H1 (cell line): ENCODE measurements at regions not wholly inside any gene's neighbourhood (a gene's known extent, or its start where the extent isn't known, plus 50 kb on each side); places are given as distances from the start of the nearest gene placed in this dataset.

Experiments
- CTCF ChIA-PET: fragments of 300-600 bp; sonication (Branson Sonifier 250); formaldehyde crosslinking; loops from one replicate; lab custom pipeline; 2021; ENCODE audit not compliant: partially characterized antibody; lab: Charles Lee
- POLR2A ChIA-PET: fragments of 300-600 bp; sonication (Branson Sonifier 250); formaldehyde crosslinking; loops from one replicate; lab custom pipeline; 2021; ENCODE audit warnings: inconsistent platforms; ENCODE audit not compliant: partially characterized antibody; lab: Charles Lee
- DNase-seq, 2 experiments: peaks; one replicate each; pipeline versions ENCODE4 v3.0.0 to v3.0.0-alpha.2; 2010 to 2022; ENCODE audit warnings: low spot score in 2 of 2, low read depth in 1 of 2, mixed read lengths in 1 of 2
- FAIRE-seq: peaks from 2 replicates; lab custom pipeline; 2011; peaks lifted over from hg19 to GRCh38; lab: Jason Lieb, UNC
- H2AFZ ChIP-seq: 2 replicates; pipeline ENCODE4 v1.8.1; 2012; ENCODE audit warnings: low read length, inconsistent platforms
- H2AK5ac ChIP-seq: 2 replicates; pipeline ENCODE4 v1.6.1; 2013; ENCODE audit warnings: low read depth, low read length
- H2BK120ac ChIP-seq: replicated peaks from 2 replicates; pipeline ENCODE3; 2013; ENCODE audit warnings: low read depth, low read length, inconsistent platforms
- H2BK12ac ChIP-seq: 2 replicates; pipeline ENCODE4 v1.6.1; 2013; ENCODE audit warnings: low read depth, low read length
- H2BK15ac ChIP-seq: 2 replicates; pipeline ENCODE4 v1.6.1; 2013; ENCODE audit warnings: low read length
- H2BK20ac ChIP-seq: 2 replicates; pipeline ENCODE4 v1.6.1; 2013; ENCODE audit warnings: low read length
- H2BK5ac ChIP-seq: 2 replicates; pipeline ENCODE4 v1.6.1; 2013; ENCODE audit warnings: low read depth, low read length
- H3K14ac ChIP-seq: 2 replicates; pipeline ENCODE4 v1.6.1; 2013; ENCODE audit warnings: inconsistent platforms; ENCODE audit not compliant: insufficient read length
- H3K18ac ChIP-seq: 2 replicates; pipeline ENCODE4 v1.6.1; 2013; ENCODE audit warnings: low read length; ENCODE audit errors: extremely low read depth
- H3K23ac ChIP-seq: 2 replicates; pipeline ENCODE4 v1.6.1; 2013; ENCODE audit warnings: inconsistent platforms; ENCODE audit not compliant: insufficient read length
- H3K23me2 ChIP-seq: 2 replicates; pipeline ENCODE4 v1.6.1; 2013; ENCODE audit warnings: low read depth, low read length
- H3K27ac ChIP-seq: 2 replicates; pipeline ENCODE4 v1.6.1; 2011; ENCODE audit warnings: low read depth, low read length, inconsistent platforms
- H3K27me3 ChIP-seq, 4 experiments: replicated peaks in 1 of 4; 1 replicate in 1 of 4; 2 replicates in 3 of 4; pipeline versions ENCODE4 v1.6.1 to v1.8.1; 2011 to 2013; ENCODE audit warnings: low read length in 3 of 4, mild to moderate bottlenecking in 3 of 4, inconsistent platforms in 2 of 4, mixed read lengths in 2 of 4, moderate library complexity in 1 of 4; ENCODE audit not compliant: control insufficient read depth in 3 of 4, insufficient read depth in 3 of 4; ENCODE audit errors: extremely low read depth in 1 of 4
- H3K36me3 ChIP-seq, 4 experiments: 2 replicates each; pipeline versions ENCODE4 v1.6.1 to v1.8.1; 2011 to 2013; ENCODE audit warnings: mild to moderate bottlenecking in 4 of 4, low read length in 3 of 4, moderate library complexity in 2 of 4, control low read depth in 1 of 4, inconsistent platforms in 1 of 4; ENCODE audit not compliant: insufficient read depth in 4 of 4, control insufficient read depth in 2 of 4
- H3K4ac ChIP-seq: replicated peaks from 2 replicates; pipeline ENCODE3; 2013; ENCODE audit warnings: low read length, low read depth, mixed read lengths, inconsistent platforms; ENCODE audit not compliant: insufficient read length
- H3K4me1 ChIP-seq, 4 experiments: replicated peaks in 1 of 4; 1 replicate in 1 of 4; 2 replicates in 3 of 4; pipeline versions ENCODE4 v1.6.1 to v1.8.1; 2011 to 2013; ENCODE audit warnings: low read length in 3 of 4, inconsistent platforms in 2 of 4, mixed read lengths in 1 of 4; ENCODE audit not compliant: insufficient read depth in 4 of 4, control insufficient read depth in 3 of 4
- H3K4me2 ChIP-seq, 2 experiments: 2 replicates each; pipeline versions ENCODE4 v1.6.1 to v1.8.1; 2011 to 2013; ENCODE audit warnings: low read depth in 2 of 2, low read length in 2 of 2, control low read depth in 1 of 2, inconsistent platforms in 1 of 2, mild to moderate bottlenecking in 1 of 2; ENCODE audit not compliant: insufficient read depth in 1 of 2
- H3K4me3 ChIP-seq, 4 experiments: fragments of 200-600, 300-600 bp in 1 of 4; sonication (generic), shearing (Covaris generic), sonication (Bioruptor Twin) in 1 of 4; 2 replicates each; pipeline versions ENCODE4 v1.5.1 to v1.8.1; 2011 to 2016; ENCODE audit warnings: low read length in 4 of 4, low read depth in 3 of 4, control low read depth in 2 of 4, inconsistent platforms in 2 of 4, mild to moderate bottlenecking in 2 of 4, mixed read lengths in 1 of 4, moderate library complexity in 1 of 4; ENCODE audit not compliant: insufficient read depth in 2 of 4; ENCODE audit errors: extremely low read depth in 1 of 4
- H3K56ac ChIP-seq: replicated peaks from 2 replicates; pipeline ENCODE3; 2013; ENCODE audit warnings: low read depth, mild to moderate bottlenecking, mixed read lengths, low read length, inconsistent platforms; ENCODE audit not compliant: insufficient read length
- H3K79me1 ChIP-seq: 2 replicates; pipeline ENCODE4 v1.6.1; 2013; ENCODE audit warnings: low read depth, low read length, control low read depth
- H3K79me2 ChIP-seq, 2 experiments: 2 replicates each; pipeline versions ENCODE4 v1.6.1 to v1.8.1; 2012 to 2013; ENCODE audit warnings: low read length in 2 of 2, mild to moderate bottlenecking in 2 of 2, inconsistent platforms in 1 of 2; ENCODE audit not compliant: insufficient read depth in 2 of 2, control insufficient read depth in 1 of 2
- H3K9ac ChIP-seq, 4 experiments: replicated peaks in 1 of 4; 1 replicate in 1 of 4; 2 replicates in 3 of 4; pipeline versions ENCODE4 v1.6.1 to v1.8.1; 2011 to 2013; ENCODE audit warnings: low read depth in 3 of 4, low read length in 3 of 4, control low read depth in 2 of 4, mild to moderate bottlenecking in 2 of 4, moderate library complexity in 2 of 4, inconsistent platforms in 1 of 4; ENCODE audit errors: extremely low read depth in 1 of 4
- H3K9me3 ChIP-seq, 2 experiments: 2 replicates each; pipeline versions ENCODE4 v1.6.1 to v1.8.1; 2012 to 2013; ENCODE audit warnings: mild to moderate bottlenecking in 2 of 2, moderate library complexity in 2 of 2, control low read depth in 1 of 2, inconsistent platforms in 1 of 2, low read depth in 1 of 2, low read length in 1 of 2, mixed read lengths in 1 of 2; ENCODE audit not compliant: insufficient read depth in 2 of 2
- H4K20me1 ChIP-seq, 2 experiments: replicated peaks in 1 of 2; 2 replicates each; pipeline versions ENCODE3 to v1.8.1; 2011 to 2013; ENCODE audit warnings: inconsistent platforms in 2 of 2, low read length in 2 of 2, mild to moderate bottlenecking in 1 of 2; ENCODE audit not compliant: insufficient read depth in 2 of 2, control insufficient read depth in 1 of 2
- H4K5ac ChIP-seq: 2 replicates; pipeline ENCODE4 v1.6.1; 2013; ENCODE audit warnings: low read length, low read depth, mixed read lengths, inconsistent platforms; ENCODE audit not compliant: insufficient read length
- H4K8ac ChIP-seq: 2 replicates; pipeline ENCODE4 v1.8.0; 2013; ENCODE audit warnings: mild to moderate bottlenecking, moderate library complexity, low read length, inconsistent platforms; ENCODE audit not compliant: insufficient read depth; ENCODE audit errors: extremely low read depth
- H4K91ac ChIP-seq: replicated peaks from 2 replicates; pipeline ENCODE3; 2013; ENCODE audit warnings: low read length, mixed read lengths, inconsistent platforms; ENCODE audit not compliant: insufficient read length
- MAFK ChIP-seq: IDR thresholded peaks from 2 replicates; pipeline ENCODE4 v1.6.1; 2012; ENCODE audit warnings: low read depth, mild to moderate bottlenecking, improper control_type of control experiment, low read length
- WGBS, 2 experiments: shearing (Covaris generic) in 1 of 2; methylation state at CpG; one replicate each; pipeline versions ENCODE4 v1.1.6 to v1.1.7; 2013 to 2015; ENCODE audit warnings: low lambda C conversion rate in 2 of 2, mixed read lengths in 2 of 2, inconsistent platforms in 1 of 2, low coverage in 1 of 2, missing lambda C conversion rate in 1 of 2; ENCODE audit not compliant: insufficient replicate concordance in 2 of 2, insufficient coverage in 1 of 2, insufficient read length in 1 of 2; ENCODE audit errors: extremely low coverage in 1 of 2, missing lambda C conversion rate in 1 of 2; 5-methylcytosine and 5-hydroxymethylcytosine counted together

GRCh38 chr7:153657182-153657800 lies 394.9 kb upstream of the DPP6 start:
- Histone ChIP-seq H3K36me3 (no peaks in the 10 kb centered on the region), H4K20me1 (peaks cover 0 to 2% of the 10 kb centered on the region in 2 experiments), H4K5ac (no peak overlapping the region), H3K4me1 (no peaks in the 10 kb centered on the region), H2AFZ (no peak overlapping the region), H3K9me3 (peaks cover 27 to 50% of the 10 kb centered on the region in 2 experiments), H3K18ac (no peak overlapping the region), H2BK20ac (no peak overlapping the region), H4K91ac (no peak overlapping the region), H3K4ac (no peak overlapping the region), H2BK12ac (no peak overlapping the region), H3K27ac (no peak overlapping the region), H3K27me3 (peaks cover 0 to 5% (median 2%) of the 10 kb centered on the region in 4 experiments; a peak in 4 of 7 replicates), H2BK5ac (no peak overlapping the region), H2BK15ac (no peak overlapping the region), H2AK5ac (no peak overlapping the region), H2BK120ac (no peak overlapping the region), H3K79me1 (no peaks in the 10 kb centered on the region), H3K14ac (no peak overlapping the region), H3K23ac (no peak overlapping the region), H3K79me2 (no peaks in the 10 kb centered on the region), H3K9ac (no peak overlapping the region), H3K4me3 (no peak overlapping the region), H3K23me2 (peaks cover 2% of the 10 kb centered on the region; the same call in 1 of the 2 replicates), H3K56ac (no peak overlapping the region), H3K4me2 (no peak overlapping the region), H4K8ac (no peak overlapping the region)
- TF ChIP-seq MAFK, result no peak
- DNase-seq (peak; percentile 15 to 54), FAIRE-seq (no peak)
- POLR2A ChIA-PET, result no interaction called here
- WGBS, 2 experiments, result 56% methylated on average over 7 of the region's 7 CpGs; no CpG with 5 or more reads in 1 of the 2 experiments
- CTCF ChIA-PET, result interaction anchor here (0.6 to 1.1 kb wide), 3 partner anchors 9 to 40 kb away, joined by 3 read pairs; no protein-coding TSS in a partner anchor
